KOPT-K1 (cell line): ENCODE measurements at regions not wholly inside any gene's neighbourhood (a gene's known extent, or its start where the extent isn't known, plus 50 kb on each side); places are given as distances from the start of the nearest gene placed in this dataset.

ENCODE experiments used
- H3K27ac ChIP-seq: fragments of 200-600 bp; sonication (generic); 2 replicates; pipeline ENCODE4 v1.5.1; 2016; ENCODE audit warnings: antibody characterized with exemption, mild to moderate bottlenecking, low read depth, low read length; ENCODE audit not compliant: poor library complexity, severe bottlenecking
- H3K36me3 ChIP-seq: fragments of 200-600 bp; sonication (generic); 2 replicates; pipeline ENCODE4 v1.5.1; 2017; ENCODE audit warnings: antibody characterized with exemption, mild to moderate bottlenecking, low read length, moderate library complexity; ENCODE audit not compliant: insufficient read depth
- H3K9me3 ChIP-seq: fragments of 200-600 bp; sonication (generic); 2 replicates; pipeline ENCODE4 v1.5.1; 2017; ENCODE audit warnings: antibody characterized with exemption, low read length, mild to moderate bottlenecking; ENCODE audit not compliant: insufficient read depth, poor library complexity, severe bottlenecking

GRCh38 chr6:3512832-3513231, 56.0 kb upstream of the SLC22A23 start:
- Histone ChIP-seq H3K36me3 (no peaks in the 10 kb centered on the region), H3K9me3 (no peaks in the 10 kb centered on the region)

GRCh38 chr6:3510617-3511016, 53.8 kb upstream of the SLC22A23 start:
- no peaks in the 10 kb centered on the region for H3K9me3 ChIP-seq
- no peaks in the 10 kb centered on the region for H3K36me3 ChIP-seq
- no peak overlapping the region for H3K27ac ChIP-seq

More at GRCh38 chr6:3512832-3513231, 56.0 kb upstream of the SLC22A23 start:
- no peak overlapping the region for H3K27ac ChIP-seq

- H3K27ac ChIP-seq = no peak overlapping the region
- H3K9me3 ChIP-seq = no peaks in the 10 kb centered on the region
- no peaks in the 10 kb centered on the region for H3K36me3 ChIP-seq
These were observed 53.3 kb upstream of the SLC22A23 start for GRCh38 chr6:3510178-3510577.

- no peaks in the 10 kb centered on the region for H3K36me3 ChIP-seq
- no peak overlapping the region for H3K27ac ChIP-seq
- H3K9me3 ChIP-seq = no peaks in the 10 kb centered on the region
These were observed 52.5 kb upstream of the SLC22A23 start for GRCh38 chr6:3509336-3509735.

GRCh38 chr6:3506751-3507383, 50.0 kb upstream of the SLC22A23 start:
- H3K27ac ChIP-seq = no peak overlapping the region
- H3K9me3 ChIP-seq = no peaks in the 10 kb centered on the region
- no peaks in the 10 kb centered on the region for H3K36me3 ChIP-seq
